ENCODE measurements at regions not wholly inside any gene's neighbourhood (a gene's known extent, or its start where the extent isn't known, plus 50 kb on each side); places are given as distances from the start of the nearest gene placed in this dataset.

DNA sequence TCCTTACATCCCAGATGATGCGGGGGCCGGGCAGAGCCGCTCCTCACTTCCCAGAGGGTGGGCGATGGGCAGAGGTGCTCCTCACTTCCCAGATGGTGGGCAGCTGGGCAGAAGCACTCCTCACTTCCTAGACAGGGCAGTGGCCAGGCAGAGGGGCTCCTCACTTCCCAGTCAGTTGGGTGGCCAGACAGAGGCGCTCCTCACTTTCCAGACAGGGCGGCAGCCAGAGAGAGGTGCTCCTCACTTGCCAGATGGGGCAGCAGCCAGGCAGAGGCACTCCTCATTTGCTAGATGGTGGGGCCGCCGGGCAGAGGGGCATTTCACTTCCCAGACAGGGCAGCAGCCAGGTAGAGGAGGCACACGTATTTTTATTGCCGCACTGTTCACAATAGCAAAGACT, 622.0 kb upstream of the KCNMB2 start:
- H3K36me3 ChIP-seq (ENCODE audit: control insufficient read depth, insufficient read depth, low read length): no peaks in the 10 kb centered on the region
- H3K9ac ChIP-seq (ENCODE audit: low read length): no peak overlapping the region
- no peaks in the 10 kb centered on the region for H3K4me1 ChIP-seq (ENCODE audit: control insufficient read depth, insufficient read depth, low read length)
- H3K9me3 ChIP-seq (ENCODE audit: control insufficient read depth, insufficient read depth, low read depth, low read length): no peaks in the 10 kb centered on the region
- no peak overlapping the region for H3K27ac ChIP-seq (ENCODE audit: low read depth, low read length)
- H3K4me3 ChIP-seq (ENCODE audit: low read depth, low read length): no peak overlapping the region
- H3K27me3 ChIP-seq (ENCODE audit: control insufficient read depth, insufficient read depth, low read length): no peaks in the 10 kb centered on the region

DNA sequence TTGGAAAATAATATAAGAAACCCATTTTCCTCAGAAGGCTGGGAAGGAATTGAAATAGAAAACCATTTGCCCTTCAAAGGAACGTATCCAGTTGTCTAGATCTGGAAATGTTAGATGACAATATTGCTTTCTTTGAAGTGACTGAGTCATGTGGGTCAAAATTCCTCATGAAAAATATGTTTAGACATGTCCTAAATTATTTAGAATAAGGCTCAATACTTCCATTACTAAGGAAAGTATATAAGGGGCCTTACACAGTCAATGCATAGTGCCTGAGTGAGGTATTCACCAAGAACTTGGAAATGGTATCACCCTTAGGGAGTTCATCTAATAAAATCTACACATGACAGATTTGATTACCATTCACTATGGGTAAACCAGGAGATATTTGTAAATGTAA, 619.8 kb upstream of the KCNMB2 start:
- Histone ChIP-seq H3K9ac (ENCODE audit: low read length) (no peak overlapping the region), H3K27ac (ENCODE audit: low read depth, low read length) (no peak overlapping the region), H3K4me1 (ENCODE audit: control insufficient read depth, insufficient read depth, low read length) (no peaks in the 10 kb centered on the region), H3K9me3 (ENCODE audit: control insufficient read depth, insufficient read depth, low read depth, low read length) (no peaks in the 10 kb centered on the region), H3K36me3 (ENCODE audit: control insufficient read depth, insufficient read depth, low read length) (no peaks in the 10 kb centered on the region), H3K4me3 (ENCODE audit: low read depth, low read length) (no peak overlapping the region), H3K27me3 (ENCODE audit: control insufficient read depth, insufficient read depth, low read length) (no peaks in the 10 kb centered on the region)

DNA sequence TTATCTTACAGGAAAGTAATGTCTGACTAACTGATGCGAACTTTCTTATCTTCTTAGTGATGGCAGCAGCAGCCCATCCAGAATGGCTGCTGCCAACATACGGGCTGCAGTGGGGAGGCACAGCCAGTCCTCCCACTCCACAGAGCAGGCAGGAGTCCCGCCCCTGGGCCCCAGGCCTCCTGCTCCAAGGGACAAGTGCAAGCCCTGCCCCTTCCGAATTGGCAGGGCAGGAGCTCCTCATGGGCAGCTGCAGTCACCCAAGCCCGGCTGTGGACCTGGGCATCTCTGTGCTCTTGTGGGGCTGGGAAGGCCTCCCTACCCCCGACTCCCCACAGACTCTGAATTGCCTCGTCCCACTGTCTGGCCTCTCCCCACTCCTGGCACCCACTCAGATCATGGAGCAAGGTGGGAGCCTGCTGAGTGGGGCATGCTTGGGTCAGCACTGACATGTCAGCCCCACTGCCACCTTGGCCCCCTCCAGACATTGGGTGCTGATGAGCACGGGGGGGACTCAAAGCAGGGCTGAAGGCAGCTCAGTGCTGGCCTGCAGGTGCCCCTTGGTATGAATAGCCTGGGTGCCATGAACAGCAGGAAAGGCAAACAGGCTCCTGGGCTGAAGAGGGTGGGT, 618.9 kb upstream of the KCNMB2 start:
- H3K36me3 ChIP-seq (ENCODE audit: control insufficient read depth, insufficient read depth, low read length): no peaks in the 10 kb centered on the region
- no peak overlapping the region for H3K27ac ChIP-seq (ENCODE audit: low read depth, low read length)
- H3K9ac ChIP-seq (ENCODE audit: low read length): no peak overlapping the region
- no peaks in the 10 kb centered on the region for H3K9me3 ChIP-seq (ENCODE audit: control insufficient read depth, insufficient read depth, low read depth, low read length)
- no peaks in the 10 kb centered on the region for H3K27me3 ChIP-seq (ENCODE audit: control insufficient read depth, insufficient read depth, low read length)
- no peaks in the 10 kb centered on the region for H3K4me1 ChIP-seq (ENCODE audit: control insufficient read depth, insufficient read depth, low read length)
- H3K4me3 ChIP-seq (ENCODE audit: low read depth, low read length): no peak overlapping the region

DNA sequence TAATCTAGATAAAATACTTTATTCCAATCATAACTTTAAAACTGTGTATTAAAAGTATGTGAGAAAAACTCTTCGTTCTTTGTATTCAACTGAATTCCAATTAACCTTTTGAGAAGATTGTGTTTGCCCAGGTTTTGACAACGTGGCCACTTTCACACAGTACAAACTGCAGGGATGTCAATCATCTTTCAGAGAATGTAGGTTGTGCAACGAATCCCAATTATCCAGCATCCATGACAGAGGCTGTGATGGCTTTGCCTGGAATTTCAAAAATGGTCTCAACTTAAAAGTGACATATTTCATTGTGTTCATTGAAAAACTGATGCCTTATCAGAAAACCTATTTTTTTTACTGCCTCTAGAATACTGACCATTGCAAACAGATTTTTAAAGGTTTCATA, 615.1 kb upstream of the KCNMB2 start:
- Histone ChIP-seq H3K36me3 (ENCODE audit: control insufficient read depth, insufficient read depth, low read length) (no peaks in the 10 kb centered on the region), H3K4me1 (ENCODE audit: control insufficient read depth, insufficient read depth, low read length) (no peaks in the 10 kb centered on the region), H3K27me3 (ENCODE audit: control insufficient read depth, insufficient read depth, low read length) (no peaks in the 10 kb centered on the region), H3K9me3 (ENCODE audit: control insufficient read depth, insufficient read depth, low read depth, low read length) (no peaks in the 10 kb centered on the region; the same call in 1 of the 2 replicates), H3K9ac (ENCODE audit: low read length) (no peak overlapping the region), H3K4me3 (ENCODE audit: low read depth, low read length) (no peak overlapping the region), H3K27ac (ENCODE audit: low read depth, low read length) (no peak overlapping the region)

DNA sequence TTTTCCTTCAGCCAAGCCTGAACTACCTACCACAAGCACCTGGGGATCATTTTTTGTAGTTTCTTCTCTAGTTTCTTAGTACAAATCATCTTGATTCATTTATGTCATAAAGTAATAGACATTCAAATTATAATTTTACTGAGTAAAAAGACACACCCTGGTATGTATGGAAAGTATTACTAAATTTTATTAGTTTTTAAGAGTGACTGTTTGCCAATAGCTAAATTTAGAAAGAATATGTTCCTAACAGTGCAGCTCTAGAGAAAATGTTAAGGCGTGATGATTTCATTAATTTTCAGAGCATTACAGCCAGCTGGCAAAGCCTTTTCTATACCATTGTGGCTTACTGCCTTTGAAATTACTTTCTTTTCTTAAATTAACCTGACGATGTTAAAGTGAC, 612.0 kb upstream of the KCNMB2 start:
- Histone ChIP-seq H3K9me3 (ENCODE audit: control insufficient read depth, insufficient read depth, low read depth, low read length) (no peaks in the 10 kb centered on the region; the same call in 1 of the 2 replicates), H3K27me3 (ENCODE audit: control insufficient read depth, insufficient read depth, low read length) (no peaks in the 10 kb centered on the region), H3K27ac (ENCODE audit: low read depth, low read length) (no peak overlapping the region), H3K4me3 (ENCODE audit: low read depth, low read length) (no peak overlapping the region), H3K4me1 (ENCODE audit: control insufficient read depth, insufficient read depth, low read length) (0 out of 2 replicates have a peak, but pooled peaks cover 5% of the 10 kb centered on the region), H3K36me3 (ENCODE audit: control insufficient read depth, insufficient read depth, low read length) (no peaks in the 10 kb centered on the region), H3K9ac (ENCODE audit: low read length) (no peak overlapping the region)

DNA sequence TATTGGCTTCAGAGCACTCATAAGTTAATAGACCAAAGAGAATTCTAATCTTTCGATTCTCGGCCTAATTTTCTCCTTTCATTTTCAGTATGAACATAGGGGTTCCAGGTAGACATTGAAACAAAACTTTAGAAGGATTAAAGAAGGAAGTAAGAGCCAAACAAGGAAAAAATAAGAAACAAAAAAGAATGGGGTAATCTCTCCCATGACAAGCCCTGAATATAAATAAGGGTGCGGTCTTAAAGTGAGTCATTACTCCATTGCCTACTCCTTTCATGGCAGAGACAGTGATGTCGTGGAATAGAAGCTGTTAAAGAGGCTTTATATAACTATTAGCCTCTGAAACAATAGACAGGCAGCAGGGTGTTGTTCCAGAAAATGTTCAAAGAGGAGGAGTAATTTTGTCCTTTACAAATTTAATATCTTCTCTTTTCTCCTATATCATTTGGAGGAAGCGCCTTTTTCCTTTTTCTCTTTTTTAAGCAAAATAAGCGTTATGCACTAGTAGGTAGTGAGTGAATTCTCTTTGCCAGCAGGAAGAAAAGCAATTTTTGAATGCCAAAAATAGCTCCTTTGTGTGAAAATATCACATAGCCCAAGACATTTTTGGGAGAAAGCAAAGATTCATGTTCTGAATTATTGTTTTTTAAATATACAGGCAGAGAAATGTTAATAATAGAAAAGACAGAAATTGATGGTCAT, 607.9 kb upstream of the KCNMB2 start:
- Histone ChIP-seq H3K9ac (ENCODE audit: low read length) (no peak overlapping the region), H3K9me3 (ENCODE audit: control insufficient read depth, insufficient read depth, low read depth, low read length) (no peaks in the 10 kb centered on the region), H3K4me3 (ENCODE audit: low read depth, low read length) (no peak overlapping the region), H3K4me1 (ENCODE audit: control insufficient read depth, insufficient read depth, low read length) (0 out of 2 replicates have a peak, but pooled peaks cover 5% of the 10 kb centered on the region), H3K27me3 (ENCODE audit: control insufficient read depth, insufficient read depth, low read length) (no peaks in the 10 kb centered on the region), H3K36me3 (ENCODE audit: control insufficient read depth, insufficient read depth, low read length) (no peaks in the 10 kb centered on the region), H3K27ac (ENCODE audit: low read depth, low read length) (no peak overlapping the region)

DNA sequence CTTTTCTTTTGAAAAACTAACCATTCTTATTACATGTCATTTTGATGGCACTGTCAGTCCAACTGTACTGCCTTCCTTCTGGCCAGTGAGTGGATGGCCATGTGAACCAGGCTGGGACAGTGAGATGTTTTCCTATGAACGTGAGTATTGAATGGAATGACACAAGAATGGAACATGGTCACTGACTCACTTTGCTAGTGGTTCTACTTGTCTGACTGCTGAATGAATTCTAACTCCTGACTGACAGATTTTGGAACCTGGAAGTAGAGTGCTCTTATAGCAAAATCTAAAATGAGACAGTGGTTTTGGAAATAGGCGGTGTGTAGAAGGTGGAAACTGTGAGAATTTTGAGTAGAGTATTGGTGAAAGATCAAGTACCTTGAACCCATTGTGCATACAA, 606.9 kb upstream of the KCNMB2 start:
- Histone ChIP-seq H3K9ac (ENCODE audit: low read length) (no peak overlapping the region), H3K9me3 (ENCODE audit: control insufficient read depth, insufficient read depth, low read depth, low read length) (no peaks in the 10 kb centered on the region), H3K27ac (ENCODE audit: low read depth, low read length) (no peak overlapping the region), H3K36me3 (ENCODE audit: control insufficient read depth, insufficient read depth, low read length) (no peaks in the 10 kb centered on the region), H3K27me3 (ENCODE audit: control insufficient read depth, insufficient read depth, low read length) (no peaks in the 10 kb centered on the region), H3K4me3 (ENCODE audit: low read depth, low read length) (no peak overlapping the region), H3K4me1 (ENCODE audit: control insufficient read depth, insufficient read depth, low read length) (peaks cover 9% of the 10 kb centered on the region; the same call in 1 of the 2 replicates)

DNA sequence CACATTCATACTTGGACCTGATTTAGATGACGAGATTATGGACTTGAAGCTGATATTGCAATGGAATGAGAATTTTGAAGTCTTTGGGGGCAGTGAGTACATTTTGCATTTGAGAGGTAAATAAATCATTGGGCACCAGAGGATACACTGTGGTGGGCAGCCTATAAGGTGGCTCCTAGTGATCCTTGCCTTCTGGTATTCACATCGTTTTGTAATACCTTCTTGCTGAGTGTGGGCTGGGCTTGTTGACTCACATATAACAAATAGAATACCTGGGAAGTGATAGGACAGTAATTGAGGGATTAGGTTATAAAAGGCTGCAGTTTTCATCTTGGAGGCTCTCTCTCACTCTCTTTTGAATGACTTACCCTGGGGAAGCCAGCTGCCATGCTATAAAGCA, 605.5 kb upstream of the KCNMB2 start:
- Histone ChIP-seq H3K4me1 (ENCODE audit: control insufficient read depth, insufficient read depth, low read length) (peaks cover 14% of the 10 kb centered on the region; the same call in 1 of the 2 replicates), H3K9ac (ENCODE audit: low read length) (no peak overlapping the region), H3K27me3 (ENCODE audit: control insufficient read depth, insufficient read depth, low read length) (no peaks in the 10 kb centered on the region), H3K27ac (ENCODE audit: low read depth, low read length) (no peak overlapping the region), H3K9me3 (ENCODE audit: control insufficient read depth, insufficient read depth, low read depth, low read length) (no peaks in the 10 kb centered on the region), H3K36me3 (ENCODE audit: control insufficient read depth, insufficient read depth, low read length) (no peaks in the 10 kb centered on the region), H3K4me3 (ENCODE audit: low read depth, low read length) (no peak overlapping the region)

DNA sequence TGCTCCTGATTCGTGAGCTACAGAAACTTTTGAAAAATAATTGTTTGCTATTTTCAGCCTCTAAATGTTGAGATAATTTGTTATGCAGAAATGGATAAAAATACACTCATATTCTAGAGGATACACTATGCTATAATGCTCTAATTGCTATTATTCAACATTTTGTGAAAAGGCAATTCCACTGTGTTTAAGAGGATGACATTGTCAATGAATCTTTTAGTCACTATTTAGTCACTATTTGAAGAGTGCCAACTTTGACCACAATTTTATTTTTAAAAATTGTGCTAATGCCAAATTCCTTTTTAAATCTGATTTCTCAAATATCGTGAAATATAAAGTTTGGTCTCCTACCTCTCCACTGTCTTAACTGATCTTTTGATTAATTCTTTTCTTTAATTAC, 604.9 kb upstream of the KCNMB2 start:
- peaks cover 14% of the 10 kb centered on the region; the same call in 1 of the 2 replicates for H3K4me1 ChIP-seq (ENCODE audit: control insufficient read depth, insufficient read depth, low read length)
- no peaks in the 10 kb centered on the region for H3K9me3 ChIP-seq (ENCODE audit: control insufficient read depth, insufficient read depth, low read depth, low read length)
- H3K4me3 ChIP-seq (ENCODE audit: low read depth, low read length): no peak overlapping the region
- no peak overlapping the region for H3K27ac ChIP-seq (ENCODE audit: low read depth, low read length)
- H3K36me3 ChIP-seq (ENCODE audit: control insufficient read depth, insufficient read depth, low read length): no peaks in the 10 kb centered on the region
- no peak overlapping the region for H3K9ac ChIP-seq (ENCODE audit: low read length)
- H3K27me3 ChIP-seq (ENCODE audit: control insufficient read depth, insufficient read depth, low read length): no peaks in the 10 kb centered on the region

DNA sequence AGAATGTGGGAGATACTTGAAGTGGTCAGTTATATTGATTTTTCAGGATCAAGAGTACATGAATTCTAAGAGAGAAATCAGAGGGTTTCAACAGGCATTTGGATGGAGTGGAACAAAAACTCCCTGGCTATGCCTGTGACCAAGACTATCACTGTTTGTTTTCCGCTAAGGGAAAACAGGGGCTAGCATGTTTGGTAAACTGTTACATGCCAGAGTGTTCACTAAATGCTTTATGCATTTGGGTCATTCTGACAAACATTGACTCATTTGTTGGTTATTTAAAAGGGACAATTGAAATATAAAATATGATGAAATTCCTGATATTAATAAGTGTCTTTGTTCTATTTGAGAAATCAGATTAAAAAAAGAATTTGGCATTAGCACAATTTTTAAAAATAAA, 603.9 kb upstream of the KCNMB2 start:
- no peak overlapping the region for H3K9ac ChIP-seq (ENCODE audit: low read length)
- no peak overlapping the region for H3K4me3 ChIP-seq (ENCODE audit: low read depth, low read length)
- H3K9me3 ChIP-seq (ENCODE audit: control insufficient read depth, insufficient read depth, low read depth, low read length): no peaks in the 10 kb centered on the region
- no peaks in the 10 kb centered on the region for H3K27me3 ChIP-seq (ENCODE audit: control insufficient read depth, insufficient read depth, low read length)
- H3K4me1 ChIP-seq (ENCODE audit: control insufficient read depth, insufficient read depth, low read length): peaks cover 14% of the 10 kb centered on the region; the same call in 1 of the 2 replicates
- no peak overlapping the region for H3K27ac ChIP-seq (ENCODE audit: low read depth, low read length)
- H3K36me3 ChIP-seq (ENCODE audit: control insufficient read depth, insufficient read depth, low read length): no peaks in the 10 kb centered on the region

DNA sequence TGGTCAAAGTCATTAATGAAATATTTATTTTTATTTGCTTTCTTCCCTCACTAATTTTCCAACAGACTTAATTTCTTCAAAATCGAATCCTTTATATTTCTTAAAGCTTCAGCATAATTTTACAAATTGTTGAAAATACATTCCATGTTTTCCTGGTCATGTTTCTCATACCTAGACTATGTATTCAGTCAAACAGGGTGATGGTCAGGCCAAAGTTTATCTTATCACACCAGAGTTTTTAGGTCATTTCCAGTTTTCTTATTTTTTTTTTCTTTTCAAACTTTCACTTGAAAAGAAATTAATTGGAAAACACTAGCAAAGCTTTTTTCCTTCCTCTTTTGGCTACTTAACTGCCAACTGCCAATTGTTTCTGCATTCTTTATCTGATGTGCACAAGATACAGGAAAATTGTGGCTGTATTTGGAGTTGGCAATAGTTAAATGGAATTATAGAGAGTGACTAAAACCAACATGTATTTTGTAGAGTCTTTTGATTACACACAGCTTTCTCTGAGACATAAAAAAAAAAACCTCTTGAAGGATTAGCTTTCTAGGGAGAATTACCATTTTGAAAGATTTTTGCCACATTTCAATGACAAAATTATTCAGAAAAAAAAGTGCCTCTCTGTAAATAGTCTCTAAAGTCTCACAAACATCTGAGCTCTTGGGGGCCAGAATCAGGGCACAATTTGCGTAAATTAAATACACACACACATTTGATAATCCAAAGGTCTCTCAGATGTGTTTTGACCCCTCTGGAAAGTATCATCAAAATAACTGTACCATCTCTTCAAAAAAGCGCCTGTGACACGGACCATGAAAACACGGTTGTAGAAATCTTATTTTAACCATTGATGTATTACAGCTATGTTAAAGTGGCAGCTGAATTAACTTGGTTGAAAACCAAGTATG, 603.2 kb upstream of the KCNMB2 start:
- H3K4me1 ChIP-seq (ENCODE audit: control insufficient read depth, insufficient read depth, low read length): peaks cover 14% of the 10 kb centered on the region; the same call in 1 of the 2 replicates
- no peaks in the 10 kb centered on the region for H3K36me3 ChIP-seq (ENCODE audit: control insufficient read depth, insufficient read depth, low read length)
- no peaks in the 10 kb centered on the region for H3K27me3 ChIP-seq (ENCODE audit: control insufficient read depth, insufficient read depth, low read length)
- no peak overlapping the region for H3K4me3 ChIP-seq (ENCODE audit: low read depth, low read length)
- H3K27ac ChIP-seq (ENCODE audit: low read depth, low read length): no peak overlapping the region
- H3K9ac ChIP-seq (ENCODE audit: low read length): no peak overlapping the region
- H3K9me3 ChIP-seq (ENCODE audit: control insufficient read depth, insufficient read depth, low read depth, low read length): no peaks in the 10 kb centered on the region

Measured in HUES6 (cell line).